Embryonic facial prominence (tissue), 1 donor: ENCODE measurements at regions not wholly inside any gene's neighbourhood (a gene's known extent, or its start where the extent isn't known, plus 50 kb on each side); places are given as distances from the start of the nearest gene placed in this dataset.
"Not testable (repeated sequence)": the region's sequence is repeated elsewhere in the genome, so short reads cannot be mapped to it uniquely, and the experiment has no call there.

Experiments
- DNase-seq: peaks from one replicate; pipeline ENCODE4 v3.0.0-alpha.2; 2016; ENCODE audit errors: extremely low spot score

- DNase-seq: no peak
Measured at GRCh38 chr6:140343128-140343527, 968.7 kb upstream of the CITED2 start.

GRCh38 chr6:140341272-140341671 lies 966.8 kb upstream of the CITED2 start:
- no peak for DNase-seq

GRCh38 chr6:140340795-140341194 lies 966.3 kb upstream of the CITED2 start:
- no peak for DNase-seq

GRCh38 chr6:140339084-140339483 lies 964.6 kb upstream of the CITED2 start:
- DNase-seq: not testable (repeated sequence)

GRCh38 chr6:140321891-140322290 lies 947.4 kb upstream of the CITED2 start:
- no peak for DNase-seq

- no peak for DNase-seq
Measured at GRCh38 chr6:140320081-140321080, 945.9 kb upstream of the CITED2 start.

GRCh38 chr6:140319209-140319608 lies 944.8 kb upstream of the CITED2 start:
- DNase-seq: no peak

- no peak for DNase-seq
Measured at GRCh38 chr6:140318408-140318807, 944.0 kb upstream of the CITED2 start.

- DNase-seq: no peak
Measured at GRCh38 chr6:140317950-140318349, 943.5 kb upstream of the CITED2 start.

GRCh38 chr6:140316966-140317365 lies 942.5 kb upstream of the CITED2 start:
- no peak for DNase-seq

GRCh38 chr6:140314682-140315081 lies 940.2 kb upstream of the CITED2 start:
- DNase-seq: no peak

GRCh38 chr6:140311146-140311545 lies 936.7 kb upstream of the CITED2 start:
- DNase-seq: no peak

- no peak for DNase-seq
Measured at GRCh38 chr6:140303218-140303949, 928.9 kb upstream of the CITED2 start.

GRCh38 chr6:140300331-140300730 lies 925.9 kb upstream of the CITED2 start:
- no peak for DNase-seq

GRCh38 chr6:140289186-140289585 lies 914.7 kb upstream of the CITED2 start:
- DNase-seq: no peak

- DNase-seq: no peak
Measured at GRCh38 chr6:140285998-140286690, 911.7 kb upstream of the CITED2 start.

- no peak for DNase-seq
Measured at GRCh38 chr6:140285471-140285870, 911.0 kb upstream of the CITED2 start.

- DNase-seq: no peak
Measured at GRCh38 chr6:140284871-140285270, 910.4 kb upstream of the CITED2 start.

- no peak for DNase-seq
Measured at GRCh38 chr6:140283197-140283596, 908.7 kb upstream of the CITED2 start.

GRCh38 chr6:140281767-140282166 lies 907.3 kb upstream of the CITED2 start:
- DNase-seq: no peak

- no peak for DNase-seq
Measured at GRCh38 chr6:140281236-140281635, 906.8 kb upstream of the CITED2 start.

GRCh38 chr6:140276719-140277118 lies 902.3 kb upstream of the CITED2 start:
- DNase-seq: no peak
